ENCODE measurements at regions not wholly inside any gene's neighbourhood (a gene's known extent, or its start where the extent isn't known, plus 50 kb on each side); places are given as distances from the start of the nearest gene placed in this dataset.

DNA sequence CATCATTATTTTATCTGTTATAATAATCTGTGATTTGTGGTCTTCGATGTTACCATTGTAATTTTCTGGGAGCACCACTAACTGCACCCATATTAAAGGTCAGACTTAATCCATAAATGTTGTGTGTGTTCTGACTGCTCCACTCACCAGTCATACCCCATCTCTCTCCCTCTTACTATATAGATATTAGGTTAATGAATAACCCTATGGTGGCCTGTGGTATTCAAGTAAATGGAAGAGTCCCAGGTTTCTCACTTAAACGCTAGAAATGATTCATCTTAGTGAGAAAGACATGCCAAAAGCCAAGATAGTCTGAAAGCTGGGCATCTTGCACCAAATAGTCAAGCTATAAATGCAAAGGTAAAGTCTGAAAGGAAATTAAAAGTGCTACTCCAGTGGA is 1358.5 kb downstream of the ROBO2 start:
- no peaks in the 10 kb centered on the region for H3K9me3 ChIP-seq (ENCODE audit: control insufficient read depth in 5 of 5, low read length in 5 of 5)
- no peaks in the 10 kb centered on the region for H3K36me3 ChIP-seq (ENCODE audit: control insufficient read depth in 5 of 5, insufficient read depth in 5 of 5, low read length in 5 of 5)
- H3K27me3 ChIP-seq (ENCODE audit: control insufficient read depth in 5 of 5, insufficient read depth in 4 of 5, low read length in 5 of 5) = no peaks in the 10 kb centered on the region
- no peaks in the 10 kb centered on the region for H3K4me1 ChIP-seq (ENCODE audit: control insufficient read depth in 5 of 5, insufficient read depth in 5 of 5, low read length in 5 of 5)
- no peak overlapping the region for H3K27ac ChIP-seq (ENCODE audit: low read depth, low read length)
- H3K9ac ChIP-seq (ENCODE audit: low read length in 5 of 5) = no peak overlapping the region
- no peak overlapping the region for H3K4me3 ChIP-seq (ENCODE audit: low read depth in 1 of 5, low read length in 5 of 5)

DNA sequence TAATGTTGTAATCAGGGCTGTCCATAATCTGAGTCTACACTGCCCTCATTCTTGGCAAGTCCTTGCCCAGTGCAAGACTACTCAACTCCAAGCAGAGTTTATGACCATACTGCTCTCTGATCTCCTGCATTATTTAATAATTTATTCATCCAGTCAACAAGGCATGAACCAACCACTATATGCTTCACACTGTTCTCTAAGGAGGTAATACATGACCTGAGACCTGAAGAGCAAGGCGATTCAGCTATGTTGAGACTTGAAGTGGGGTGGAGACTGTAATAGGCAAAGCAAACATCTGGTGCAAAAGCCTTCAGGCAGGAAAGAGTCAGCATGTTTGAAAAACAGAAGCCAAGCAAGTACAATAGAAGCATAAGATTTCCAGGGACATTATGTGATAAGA is 1362.8 kb downstream of the ROBO2 start:
- Histone ChIP-seq H3K27me3 (ENCODE audit: control insufficient read depth in 5 of 5, insufficient read depth in 4 of 5, low read length in 5 of 5) (no peaks in the 10 kb centered on the region), H3K27ac (ENCODE audit: low read depth, low read length) (no peak overlapping the region), H3K36me3 (ENCODE audit: control insufficient read depth in 5 of 5, insufficient read depth in 5 of 5, low read length in 5 of 5) (no peaks in the 10 kb centered on the region), H3K4me3 (ENCODE audit: low read depth in 1 of 5, low read length in 5 of 5) (no peak overlapping the region), H3K9ac (ENCODE audit: low read length in 5 of 5) (no peak overlapping the region), H3K9me3 (ENCODE audit: control insufficient read depth in 5 of 5, low read length in 5 of 5) (no peaks in the 10 kb centered on the region), H3K4me1 (ENCODE audit: control insufficient read depth in 5 of 5, insufficient read depth in 5 of 5, low read length in 5 of 5) (no peaks in the 10 kb centered on the region)

DNA sequence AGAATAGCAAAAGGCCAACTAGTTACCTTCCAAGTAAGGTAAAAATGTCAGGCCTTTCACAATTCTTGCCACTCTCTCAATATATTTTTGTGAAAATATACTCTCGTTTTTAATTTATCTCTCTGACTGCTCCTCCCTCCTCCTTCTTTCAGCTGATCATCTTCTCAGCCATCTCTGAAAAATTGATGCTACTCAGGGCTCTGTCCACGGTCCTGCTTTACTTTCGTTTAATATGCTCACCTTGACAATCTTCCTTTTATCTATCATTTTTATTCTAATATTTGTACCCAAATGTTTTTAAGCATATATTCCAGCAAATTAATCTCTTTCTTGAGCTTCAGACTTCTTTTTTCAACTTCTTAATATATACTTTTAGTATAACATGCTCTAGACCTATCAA is 1362.1 kb downstream of the ROBO1 start:
- no peak overlapping the region for H3K9ac ChIP-seq (ENCODE audit: low read length in 5 of 5)

DNA sequence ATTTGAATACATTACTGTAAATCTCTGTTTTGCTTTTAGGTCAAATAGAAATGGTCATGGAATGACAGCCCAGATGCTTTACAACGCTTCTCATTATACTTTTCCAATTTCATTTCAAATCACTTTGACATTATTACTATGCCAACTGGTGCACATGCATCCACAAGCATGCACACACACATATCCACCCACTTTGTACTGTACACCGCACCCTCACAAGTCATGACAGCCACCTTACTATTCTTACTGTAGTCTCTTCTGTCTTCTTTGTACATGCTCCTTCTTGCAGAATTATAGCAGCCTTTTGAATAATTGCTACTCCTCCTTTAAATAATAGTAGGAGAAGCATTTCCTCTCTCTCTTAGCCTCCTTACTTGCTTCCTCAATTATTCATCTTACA is 1361.4 kb downstream of the ROBO1 start:
- Histone ChIP-seq H3K36me3 (ENCODE audit: control insufficient read depth in 5 of 5, insufficient read depth in 5 of 5, low read length in 5 of 5) (no peaks in the 10 kb centered on the region), H3K27me3 (ENCODE audit: control insufficient read depth in 5 of 5, insufficient read depth in 4 of 5, low read length in 5 of 5) (no peaks in the 10 kb centered on the region), H3K4me3 (ENCODE audit: low read depth in 1 of 5, low read length in 5 of 5) (no peak overlapping the region), H3K9ac (ENCODE audit: low read length in 5 of 5) (no peak overlapping the region), H3K27ac (ENCODE audit: low read depth, low read length) (no peak overlapping the region), H3K4me1 (ENCODE audit: control insufficient read depth in 5 of 5, insufficient read depth in 5 of 5, low read length in 5 of 5) (no peaks in the 10 kb centered on the region), H3K9me3 (ENCODE audit: control insufficient read depth in 5 of 5, low read length in 5 of 5) (no peaks in the 10 kb centered on the region)

More for the DNA sequence above, 1362.1 kb downstream of the ROBO1 start:
- H3K27ac ChIP-seq (ENCODE audit: low read depth, low read length) = no peak overlapping the region
- H3K4me3 ChIP-seq (ENCODE audit: low read depth in 1 of 5, low read length in 5 of 5) = no peak overlapping the region
- H3K36me3 ChIP-seq (ENCODE audit: control insufficient read depth in 5 of 5, insufficient read depth in 5 of 5, low read length in 5 of 5) = no peaks in the 10 kb centered on the region
- H3K4me1 ChIP-seq (ENCODE audit: control insufficient read depth in 5 of 5, insufficient read depth in 5 of 5, low read length in 5 of 5) = no peaks in the 10 kb centered on the region
- no peaks in the 10 kb centered on the region for H3K27me3 ChIP-seq (ENCODE audit: control insufficient read depth in 5 of 5, insufficient read depth in 4 of 5, low read length in 5 of 5)
- H3K9me3 ChIP-seq (ENCODE audit: control insufficient read depth in 5 of 5, low read length in 5 of 5) = no peaks in the 10 kb centered on the region

DNA sequence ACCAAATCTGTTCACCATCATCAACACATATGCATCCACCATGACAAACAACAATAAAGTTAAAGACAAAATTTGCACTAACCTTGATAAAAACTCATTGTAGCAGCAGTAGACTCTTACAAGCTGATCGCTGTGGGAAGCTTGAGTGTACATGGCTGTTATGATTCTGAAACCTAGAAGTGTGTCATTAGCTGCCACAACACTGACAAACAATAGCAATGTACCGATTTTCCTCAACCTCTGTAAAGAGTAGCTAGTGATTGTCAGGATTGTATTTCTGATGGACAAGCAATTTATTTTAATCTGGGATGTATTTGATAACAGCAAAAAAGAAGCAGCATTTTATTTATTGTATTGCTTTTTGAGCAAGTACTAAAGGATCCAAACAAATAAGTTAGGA is 1357.7 kb downstream of the ROBO1 start:
- no peaks in the 10 kb centered on the region for H3K36me3 ChIP-seq (ENCODE audit: control insufficient read depth in 5 of 5, insufficient read depth in 5 of 5, low read length in 5 of 5)
- H3K27ac ChIP-seq (ENCODE audit: low read depth, low read length) = no peak overlapping the region
- H3K9me3 ChIP-seq (ENCODE audit: control insufficient read depth in 5 of 5, low read length in 5 of 5) = no peaks in the 10 kb centered on the region
- no peaks in the 10 kb centered on the region for H3K4me1 ChIP-seq (ENCODE audit: control insufficient read depth in 5 of 5, insufficient read depth in 5 of 5, low read length in 5 of 5)
- no peak overlapping the region for H3K4me3 ChIP-seq (ENCODE audit: low read depth in 1 of 5, low read length in 5 of 5)
- no peak overlapping the region for H3K9ac ChIP-seq (ENCODE audit: low read length in 5 of 5)
- no peaks in the 10 kb centered on the region for H3K27me3 ChIP-seq (ENCODE audit: control insufficient read depth in 5 of 5, insufficient read depth in 4 of 5, low read length in 5 of 5)

DNA sequence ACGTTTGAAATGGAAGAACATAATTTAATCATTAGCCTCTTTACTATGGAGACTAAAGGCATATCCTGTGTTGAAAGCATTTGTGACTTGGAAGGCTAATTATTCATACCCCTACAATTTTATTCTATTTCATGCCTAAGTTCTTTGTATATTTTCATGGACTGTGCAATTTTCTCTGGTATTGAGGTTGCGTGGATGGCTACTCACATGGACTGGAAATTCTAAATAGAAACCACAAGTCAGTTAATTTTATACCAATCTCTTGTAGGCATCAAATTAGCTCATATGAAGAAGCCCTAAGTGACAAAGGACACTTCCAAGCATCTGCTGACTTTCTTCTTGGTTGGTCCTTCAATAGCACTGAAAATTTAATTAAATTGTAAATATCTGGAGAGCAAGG is 1353.5 kb downstream of the ROBO1 start:
- H3K4me3 ChIP-seq (ENCODE audit: low read depth in 1 of 5, low read length in 5 of 5) = no peak overlapping the region
- H3K36me3 ChIP-seq (ENCODE audit: control insufficient read depth in 5 of 5, insufficient read depth in 5 of 5, low read length in 5 of 5) = no peaks in the 10 kb centered on the region
- H3K9ac ChIP-seq (ENCODE audit: low read length in 5 of 5) = no peak overlapping the region
- no peaks in the 10 kb centered on the region for H3K9me3 ChIP-seq (ENCODE audit: control insufficient read depth in 5 of 5, low read length in 5 of 5)
- H3K27ac ChIP-seq (ENCODE audit: low read depth, low read length) = no peak overlapping the region
- no peaks in the 10 kb centered on the region for H3K4me1 ChIP-seq (ENCODE audit: control insufficient read depth in 5 of 5, insufficient read depth in 5 of 5, low read length in 5 of 5)
- H3K27me3 ChIP-seq (ENCODE audit: control insufficient read depth in 5 of 5, insufficient read depth in 4 of 5, low read length in 5 of 5) = no peaks in the 10 kb centered on the region

DNA sequence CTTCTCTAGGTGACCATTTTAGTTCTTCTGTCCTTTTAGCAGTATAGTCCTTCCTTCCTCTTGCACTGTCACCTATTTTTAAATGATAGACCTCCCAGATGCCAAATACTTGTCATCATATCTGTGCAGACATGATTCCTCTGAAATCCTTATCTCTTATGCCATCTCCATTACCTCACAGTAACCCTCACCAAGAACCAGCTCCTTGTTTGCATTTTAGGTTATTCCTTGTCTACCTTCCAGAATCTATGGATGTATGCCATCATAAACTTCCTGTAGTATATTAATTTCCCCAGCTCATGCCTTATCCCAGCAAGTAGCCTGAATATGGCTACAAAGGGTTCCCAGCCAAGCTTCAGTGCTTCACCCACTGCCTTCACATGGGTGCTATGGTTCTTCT is 1347.2 kb downstream of the ROBO1 start:
- H3K4me3 ChIP-seq (ENCODE audit: low read depth in 1 of 5, low read length in 5 of 5) = no peak overlapping the region
- no peak overlapping the region for H3K27ac ChIP-seq (ENCODE audit: low read depth, low read length)
- no peaks in the 10 kb centered on the region for H3K27me3 ChIP-seq (ENCODE audit: control insufficient read depth in 5 of 5, insufficient read depth in 4 of 5, low read length in 5 of 5)
- no peaks in the 10 kb centered on the region for H3K4me1 ChIP-seq (ENCODE audit: control insufficient read depth in 5 of 5, insufficient read depth in 5 of 5, low read length in 5 of 5)
- H3K36me3 ChIP-seq (ENCODE audit: control insufficient read depth in 5 of 5, insufficient read depth in 5 of 5, low read length in 5 of 5) = no peaks in the 10 kb centered on the region
- no peak overlapping the region for H3K9ac ChIP-seq (ENCODE audit: low read length in 5 of 5)
- H3K9me3 ChIP-seq (ENCODE audit: control insufficient read depth in 5 of 5, low read length in 5 of 5) = no peaks in the 10 kb centered on the region

DNA sequence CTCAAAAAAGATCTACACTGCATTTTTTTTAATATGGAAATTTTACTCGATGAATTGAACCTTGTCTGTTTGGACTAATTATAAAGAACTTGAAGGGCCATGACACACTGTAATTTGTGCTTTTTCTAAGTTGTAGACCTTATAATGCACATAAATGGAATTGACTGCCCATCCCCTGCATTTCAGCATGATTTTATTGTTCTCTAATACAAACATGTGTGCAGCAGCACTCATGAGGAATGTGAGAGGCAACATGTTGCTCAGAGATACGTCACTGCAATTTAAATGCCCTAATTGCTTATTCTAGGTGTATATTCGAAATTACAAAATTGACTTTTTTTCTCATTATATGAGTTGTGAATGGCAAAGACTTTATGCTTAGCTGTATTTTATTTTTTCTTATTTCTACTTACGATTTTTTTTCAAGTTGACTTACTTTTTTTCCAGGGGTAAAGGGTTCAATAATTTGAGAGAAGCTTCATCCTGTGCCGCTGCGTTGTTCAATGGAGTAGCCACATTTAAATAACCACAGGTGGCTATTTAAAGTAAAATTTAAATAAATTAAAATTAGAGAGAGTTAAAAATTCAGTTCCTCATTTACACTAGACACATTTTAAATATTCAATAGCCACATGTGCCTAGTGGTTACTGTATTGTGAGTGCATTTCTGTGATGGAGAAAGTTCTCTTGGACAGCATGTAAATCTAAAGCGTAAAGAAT is 1346.4 kb downstream of the ROBO1 start:
- Histone ChIP-seq H3K4me1 (ENCODE audit: control insufficient read depth in 5 of 5, insufficient read depth in 5 of 5, low read length in 5 of 5) (no peaks in the 10 kb centered on the region), H3K27me3 (ENCODE audit: control insufficient read depth in 5 of 5, insufficient read depth in 4 of 5, low read length in 5 of 5) (no peaks in the 10 kb centered on the region), H3K27ac (ENCODE audit: low read depth, low read length) (no peak overlapping the region), H3K4me3 (ENCODE audit: low read depth in 1 of 5, low read length in 5 of 5) (no peak overlapping the region), H3K9me3 (ENCODE audit: control insufficient read depth in 5 of 5, low read length in 5 of 5) (no peaks in the 10 kb centered on the region), H3K36me3 (ENCODE audit: control insufficient read depth in 5 of 5, insufficient read depth in 5 of 5, low read length in 5 of 5) (no peaks in the 10 kb centered on the region), H3K9ac (ENCODE audit: low read length in 5 of 5) (no peak overlapping the region)

DNA sequence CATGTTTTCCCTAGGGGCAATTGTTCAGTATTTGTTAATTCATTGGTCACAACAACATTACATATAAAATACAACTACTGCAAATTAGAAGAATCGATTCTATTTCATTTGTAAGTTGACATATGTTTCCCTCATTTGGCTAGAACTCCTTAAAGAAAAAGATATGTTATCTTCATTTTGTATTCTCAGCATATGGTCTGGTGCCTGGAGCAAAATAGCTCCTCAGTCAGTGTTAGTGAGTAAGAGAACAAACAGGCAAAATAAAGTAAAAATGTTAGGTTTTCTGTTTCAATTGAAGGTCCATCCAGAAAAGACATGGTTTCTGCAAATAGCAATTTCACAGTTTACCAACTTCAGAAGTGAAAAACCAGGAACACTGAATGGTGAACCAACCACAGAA is 1343.1 kb downstream of the ROBO1 start:
- Histone ChIP-seq H3K36me3 (ENCODE audit: control insufficient read depth in 5 of 5, insufficient read depth in 5 of 5, low read length in 5 of 5) (no peaks in the 10 kb centered on the region), H3K4me1 (ENCODE audit: control insufficient read depth in 5 of 5, insufficient read depth in 5 of 5, low read length in 5 of 5) (no peaks in the 10 kb centered on the region), H3K27ac (ENCODE audit: low read depth, low read length) (no peak overlapping the region), H3K9ac (ENCODE audit: low read length in 5 of 5) (no peak overlapping the region), H3K9me3 (ENCODE audit: control insufficient read depth in 5 of 5, low read length in 5 of 5) (no peaks in the 10 kb centered on the region), H3K27me3 (ENCODE audit: control insufficient read depth in 5 of 5, insufficient read depth in 4 of 5, low read length in 5 of 5) (no peaks in the 10 kb centered on the region), H3K4me3 (ENCODE audit: low read depth in 1 of 5, low read length in 5 of 5) (no peak overlapping the region)

DNA sequence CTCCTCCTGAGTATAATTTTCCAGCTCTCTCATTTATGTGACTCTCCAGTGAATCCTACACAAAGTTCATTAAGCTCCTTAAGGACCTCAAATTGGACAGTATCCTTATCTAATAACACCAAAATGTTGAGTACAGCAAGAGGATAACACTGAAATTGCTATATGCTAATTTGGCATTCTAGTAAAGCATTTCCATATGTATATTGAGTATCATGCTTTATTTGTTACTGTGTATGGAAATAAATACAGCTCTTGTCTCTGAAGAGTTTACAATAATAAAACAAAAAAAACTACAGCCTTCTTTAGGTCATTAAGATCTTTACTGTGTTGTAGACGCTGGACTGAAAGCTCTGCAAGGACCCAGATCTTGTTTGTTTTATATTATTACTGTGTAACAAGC is 1341.3 kb downstream of the ROBO1 start:
- H3K9ac ChIP-seq (ENCODE audit: low read length in 5 of 5) = no peak overlapping the region
- H3K27ac ChIP-seq (ENCODE audit: low read depth, low read length) = no peak overlapping the region
- H3K27me3 ChIP-seq (ENCODE audit: control insufficient read depth in 5 of 5, insufficient read depth in 4 of 5, low read length in 5 of 5) = no peaks in the 10 kb centered on the region
- peaks cover 0 to 4% (median 0%) of the 10 kb centered on the region in 5 donors for H3K9me3 ChIP-seq (ENCODE audit: control insufficient read depth in 5 of 5, low read length in 5 of 5)
- H3K4me3 ChIP-seq (ENCODE audit: low read depth in 1 of 5, low read length in 5 of 5) = no peak overlapping the region
- H3K4me1 ChIP-seq (ENCODE audit: control insufficient read depth in 5 of 5, insufficient read depth in 5 of 5, low read length in 5 of 5) = no peaks in the 10 kb centered on the region
- no peaks in the 10 kb centered on the region for H3K36me3 ChIP-seq (ENCODE audit: control insufficient read depth in 5 of 5, insufficient read depth in 5 of 5, low read length in 5 of 5)

DNA sequence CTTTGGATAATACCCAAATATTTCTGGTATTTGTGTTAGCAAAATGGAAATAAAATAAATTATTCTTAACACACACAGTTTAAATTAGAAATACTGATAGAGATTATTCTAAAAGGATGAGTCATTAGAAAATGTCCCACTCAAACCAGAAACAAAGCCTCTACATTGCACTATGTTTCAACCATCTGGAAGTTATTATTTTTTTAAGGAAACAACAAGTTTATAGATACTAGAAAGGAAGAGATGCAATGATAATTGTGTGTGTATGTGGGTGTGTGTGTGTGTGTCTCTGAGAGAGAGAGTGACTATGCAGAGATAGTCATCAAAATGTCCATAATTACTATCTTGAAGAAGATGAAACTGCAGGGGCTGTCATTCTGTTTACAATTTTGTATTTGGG is 1340.5 kb downstream of the ROBO1 start:
- peaks cover 0 to 4% (median 0%) of the 10 kb centered on the region in 5 donors for H3K9me3 ChIP-seq (ENCODE audit: control insufficient read depth in 5 of 5, low read length in 5 of 5)
- no peak overlapping the region for H3K9ac ChIP-seq (ENCODE audit: low read length in 5 of 5)
- H3K27me3 ChIP-seq (ENCODE audit: control insufficient read depth in 5 of 5, insufficient read depth in 4 of 5, low read length in 5 of 5) = no peaks in the 10 kb centered on the region
- H3K4me3 ChIP-seq (ENCODE audit: low read depth in 1 of 5, low read length in 5 of 5) = no peak overlapping the region
- no peaks in the 10 kb centered on the region for H3K36me3 ChIP-seq (ENCODE audit: control insufficient read depth in 5 of 5, insufficient read depth in 5 of 5, low read length in 5 of 5)
- H3K27ac ChIP-seq (ENCODE audit: low read depth, low read length) = no peak overlapping the region
- H3K4me1 ChIP-seq (ENCODE audit: control insufficient read depth in 5 of 5, insufficient read depth in 5 of 5, low read length in 5 of 5) = no peaks in the 10 kb centered on the region

Measured in subcutaneous abdominal adipose tissue (tissue), 5 donors.